Middle frontal gyrus (tissue), 1 donor: ENCODE measurements at regions not wholly inside any gene's neighbourhood (a gene's known extent, or its start where the extent isn't known, plus 50 kb on each side); places are given as distances from the start of the nearest gene placed in this dataset.
"Not testable (repeated sequence)": the region's sequence is repeated elsewhere in the genome, so short reads cannot be mapped to it uniquely, and the experiment has no call there.

Experiments
- DNase-seq: peaks from one replicate; pipeline ENCODE4 v3.0.0-alpha.2; 2015; ENCODE audit warnings: low spot score; ENCODE audit errors: extremely low spot score

- no peak for DNase-seq
Observed at GRCh38 chr1:157460381-157460780, 91.9 kb downstream of the FCRL5 start.

DNA sequence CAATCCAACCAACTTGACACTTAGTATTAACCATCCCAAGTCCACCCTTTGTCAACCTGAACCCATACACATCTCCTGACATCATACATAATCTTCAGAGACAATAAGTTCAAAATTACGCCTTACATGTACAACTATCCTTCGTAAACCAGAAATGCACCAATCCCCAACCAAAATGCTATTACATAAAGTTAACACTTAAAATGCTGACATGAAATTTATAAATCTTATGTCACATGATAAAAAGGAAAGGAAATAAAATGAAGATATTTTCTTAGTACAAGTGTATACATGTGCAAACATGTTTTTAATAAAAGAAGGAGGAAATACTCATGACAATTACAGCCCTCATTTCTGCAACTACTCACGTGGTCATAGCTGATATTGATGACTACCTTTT is 95.0 kb downstream of the FCRL5 start:
- DNase-seq, result no peak

DNA sequence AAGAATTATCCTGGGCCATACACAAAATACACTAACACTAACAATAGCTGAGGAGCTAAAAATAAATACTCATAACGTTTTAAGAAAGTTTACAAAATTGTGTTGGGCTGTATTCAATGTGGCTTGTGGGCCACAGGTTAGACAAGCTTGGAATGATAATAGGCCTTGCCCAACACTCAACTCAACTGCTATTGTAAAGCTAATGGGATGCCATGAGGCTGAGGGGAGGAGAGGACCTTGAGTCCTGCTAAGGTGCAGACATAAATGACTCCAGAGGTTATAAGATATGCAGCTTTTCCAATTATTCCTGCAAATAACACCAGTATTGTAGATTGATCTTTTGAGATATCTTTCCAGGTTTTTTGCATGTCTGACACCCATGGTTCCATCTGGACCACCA is 97.0 kb downstream of the FCRL5 start:
- no peak for DNase-seq

DNA sequence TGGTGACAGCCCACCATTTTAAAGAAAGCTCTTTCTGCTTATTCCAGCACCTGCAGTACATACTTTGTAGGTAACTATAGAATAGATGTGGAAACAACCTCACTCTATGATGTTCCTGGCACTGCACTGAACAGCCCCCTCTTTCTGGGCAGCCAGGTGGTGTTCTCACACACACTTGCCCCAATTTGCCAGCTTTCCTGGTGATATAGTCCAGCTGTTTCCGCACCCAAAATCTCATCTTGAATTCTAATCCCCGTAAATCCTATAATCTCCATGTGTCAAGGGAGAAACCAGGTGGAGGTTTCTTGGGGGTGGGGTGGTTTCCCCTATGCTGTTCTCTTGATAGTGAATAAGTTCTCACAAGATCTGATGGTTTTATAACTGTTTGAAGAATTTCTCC is 102.2 kb downstream of the FCRL5 start:
- no peak for DNase-seq

DNA sequence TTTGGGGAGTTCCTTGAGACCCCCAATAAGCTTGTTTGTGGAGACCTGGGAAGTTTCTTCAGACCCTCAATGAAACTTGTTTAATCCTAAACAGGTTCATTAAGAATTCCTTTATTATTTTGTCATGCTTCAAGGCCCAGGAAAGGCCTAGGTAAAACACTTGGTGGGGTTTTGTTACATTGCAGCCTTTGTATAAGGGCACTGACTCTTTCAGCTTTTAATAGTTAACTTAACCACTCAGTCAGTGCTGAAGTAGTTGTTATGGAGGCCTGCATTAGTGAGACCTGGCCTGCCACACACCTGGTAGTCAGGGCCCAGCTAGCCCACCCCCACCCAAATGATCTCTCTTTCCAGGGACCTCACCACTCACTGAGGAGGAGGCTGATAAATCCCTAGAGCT is 103.7 kb downstream of the FCRL5 start:
- no peak for DNase-seq

- not testable (repeated sequence) for DNase-seq
Observed at GRCh38 chr1:157446356-157446755, 106.0 kb downstream of the FCRL5 start.

DNA sequence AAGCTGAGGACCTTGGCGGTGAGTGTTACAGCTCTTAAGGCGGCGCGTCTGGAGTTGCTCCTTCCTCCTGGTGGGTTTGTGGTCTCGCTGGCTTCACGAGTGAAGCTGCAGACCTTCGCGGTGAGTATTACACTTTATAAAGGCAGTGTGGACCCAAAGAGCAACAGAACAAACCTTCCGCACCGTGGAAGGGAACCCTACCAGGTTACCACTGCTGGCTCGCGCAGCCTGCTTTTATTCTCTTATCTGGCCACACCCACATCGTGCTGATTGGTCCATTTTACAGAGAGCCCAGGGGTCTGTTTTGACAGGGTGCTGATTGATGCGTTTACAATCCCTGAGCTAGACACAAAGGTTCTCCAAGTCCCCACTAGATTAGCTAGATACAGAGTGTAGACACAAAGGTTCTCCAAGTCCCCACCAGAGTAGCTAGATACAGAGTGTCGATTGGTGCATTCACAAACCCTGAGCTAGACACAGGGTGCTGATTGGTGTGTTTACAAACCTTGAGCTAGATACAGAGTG is 106.6 kb downstream of the FCRL5 start:
- DNase-seq, result not testable (repeated sequence)

DNA sequence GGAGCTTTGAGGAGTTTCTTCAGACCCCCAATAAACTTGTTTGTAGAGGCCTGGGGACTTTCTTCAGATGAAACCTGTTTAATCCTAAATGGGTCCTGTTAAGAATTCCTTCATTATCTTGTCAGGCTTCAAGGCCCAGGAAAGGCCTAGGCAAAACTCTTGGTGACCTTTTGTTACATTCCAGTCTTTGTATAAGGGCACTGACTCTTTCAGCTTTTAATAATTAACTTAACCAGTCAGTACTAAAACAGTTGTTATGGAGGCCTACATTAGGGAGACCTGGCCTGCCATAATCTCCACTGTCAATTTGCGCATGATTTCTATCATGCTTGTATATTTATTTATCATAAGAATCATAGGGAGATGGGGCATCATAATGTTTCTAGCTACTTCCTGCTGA is 110.2 kb downstream of the FCRL5 start:
- DNase-seq, result no peak

- DNase-seq, result no peak
Observed at GRCh38 chr1:157439302-157439954, 112.9 kb downstream of the FCRL5 start.

GRCh38 chr1:157438613-157439012 is 113.7 kb downstream of the FCRL5 start:
- DNase-seq, result no peak

GRCh38 chr1:157438146-157438545 is 114.2 kb downstream of the FCRL5 start:
- DNase-seq, result no peak

GRCh38 chr1:157437296-157437695 is 115.0 kb downstream of the FCRL5 start:
- DNase-seq, result no peak

DNA sequence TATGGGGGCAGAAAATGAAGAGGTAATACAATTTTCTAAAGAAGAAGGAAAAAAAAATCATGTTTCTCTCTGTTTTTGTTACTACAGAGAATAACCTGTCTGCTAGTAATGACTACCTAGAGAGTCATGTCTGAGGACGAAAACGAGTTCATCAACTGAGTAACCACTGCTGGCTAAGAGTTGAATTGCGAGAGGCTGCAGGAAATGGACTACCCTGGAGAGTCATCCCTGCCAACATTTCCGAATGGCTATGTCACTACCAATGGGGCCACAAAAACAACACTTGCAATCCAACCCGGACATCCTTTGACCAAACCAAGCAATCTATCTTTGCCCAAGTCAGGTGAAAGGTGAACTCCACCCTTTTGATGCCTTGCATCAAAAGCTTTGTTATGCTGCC is 120.6 kb downstream of the FCRL5 start:
- DNase-seq, result no peak

DNA sequence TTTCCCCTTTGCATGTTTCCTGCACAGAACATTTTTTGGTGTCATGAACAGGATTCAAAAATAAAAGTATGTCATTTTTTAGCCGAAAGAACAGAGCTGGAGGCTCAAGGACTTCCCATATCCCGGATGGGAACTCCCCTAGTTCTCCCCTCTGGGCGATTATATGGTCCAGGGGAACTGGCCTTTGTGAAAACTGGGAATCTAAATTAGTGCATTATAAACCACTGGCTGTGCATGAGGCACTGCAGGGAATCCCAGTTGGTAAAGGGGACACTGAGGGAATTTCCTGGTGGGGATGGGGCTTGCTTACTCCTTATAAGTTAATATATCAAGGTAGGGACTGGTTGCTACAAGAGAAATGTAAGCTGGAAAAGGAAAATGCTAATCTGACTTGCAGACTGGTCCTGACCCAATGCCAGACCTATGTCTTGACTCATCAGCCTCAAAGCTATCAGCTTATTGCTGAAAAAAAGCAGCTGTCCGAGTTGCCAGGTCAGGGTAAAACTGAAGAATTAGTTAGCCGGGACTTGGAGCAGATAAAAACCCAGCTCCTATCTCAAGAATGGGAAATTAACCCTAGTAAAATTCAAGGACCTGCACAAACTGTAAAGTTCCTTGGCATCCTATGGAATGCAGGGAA is 122.6 kb downstream of the FCRL5 start:
- DNase-seq, result no peak

GRCh38 chr1:157423764-157424163 is 128.6 kb downstream of the FCRL5 start:
- not testable (repeated sequence) for DNase-seq

DNA sequence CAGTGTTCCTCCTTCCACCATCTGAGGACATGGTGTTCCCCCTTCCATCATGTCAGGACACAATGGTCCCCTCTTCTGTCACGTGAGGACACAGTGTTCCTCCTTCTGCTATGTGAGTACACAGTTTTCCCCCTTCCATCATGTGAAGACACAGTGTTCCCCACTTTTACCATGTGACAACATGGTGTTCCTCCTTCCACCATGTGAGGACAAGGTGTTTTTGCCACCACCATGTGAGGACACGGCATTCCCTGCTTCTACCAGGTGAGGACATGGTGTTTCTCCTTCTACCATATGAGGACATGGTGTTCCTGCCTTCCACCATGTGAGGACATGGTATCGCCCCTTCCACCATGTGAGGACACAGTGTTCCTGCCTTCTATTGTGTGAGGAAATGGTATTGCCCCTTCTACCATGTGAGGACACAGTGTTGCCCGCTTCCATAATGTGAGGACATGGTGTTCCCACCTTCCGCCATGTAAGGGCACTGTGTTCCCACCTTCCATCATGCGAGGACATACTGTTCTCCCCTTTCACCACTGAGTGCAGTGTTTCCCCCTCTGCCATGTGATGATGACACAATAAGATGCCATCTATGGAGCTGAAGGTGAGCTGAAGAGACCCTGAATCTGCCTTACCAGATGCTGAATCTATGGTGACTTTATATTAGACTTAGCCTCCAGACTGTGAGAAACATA is 132.3 kb downstream of the FCRL5 start:
- no peak for DNase-seq

GRCh38 chr1:157418659-157419058 is 133.7 kb downstream of the FCRL5 start:
- no peak for DNase-seq

GRCh38 chr1:157418231-157418630 is 134.1 kb downstream of the FCRL5 start:
- DNase-seq, result no peak

- DNase-seq, result no peak
Observed at GRCh38 chr1:157415661-157416060, 136.7 kb downstream of the FCRL5 start.

- no peak for DNase-seq
Observed at GRCh38 chr1:157412308-157412707, 140.0 kb downstream of the FCRL5 start.

GRCh38 chr1:157411769-157412168 is 140.5 kb downstream of the FCRL5 start:
- DNase-seq, result no peak

GRCh38 chr1:157411064-157411463 is 141.3 kb downstream of the FCRL5 start:
- DNase-seq, result no peak
